ENCODE measurements at regions not wholly inside any gene's neighbourhood (a gene's known extent, or its start where the extent isn't known, plus 50 kb on each side); places are given as distances from the start of the nearest gene placed in this dataset.

DNA sequence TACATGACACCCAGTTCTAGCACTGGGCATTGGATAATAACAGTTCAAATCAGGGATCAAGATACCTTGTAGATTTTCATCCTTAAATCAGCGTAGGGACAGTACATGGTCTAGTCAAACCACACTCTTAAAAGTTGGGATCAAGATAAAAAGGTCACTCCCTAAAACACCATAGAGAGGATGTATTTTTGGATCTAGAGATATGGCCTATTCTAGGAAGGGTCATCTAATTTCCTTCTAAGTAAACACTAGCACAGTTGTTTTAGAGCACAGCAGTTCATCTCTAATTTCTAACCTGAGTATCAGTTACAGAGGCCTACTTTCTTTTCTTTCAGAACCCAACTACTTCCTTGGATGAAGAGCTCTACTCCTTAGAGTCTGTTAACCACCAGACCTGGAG, 166.4 kb upstream of the GRIN3A start:
- TF ChIP-seq TAF1 (IDR thresholded peaks at IDR 0.05; ENCODE audit: low read depth, low read length): no peak
- TF ChIP-seq SPI1 (IDR thresholded peaks at IDR 0.05; ENCODE audit: low read depth, low read length): no peak
- TF ChIP-seq POU2F2 (IDR thresholded peaks at IDR 0.05; ENCODE audit: low read depth, low read length): no peak
- no peak for TF ChIP-seq POLR2AphosphoS5 (IDR thresholded peaks at IDR 0.05; ENCODE audit: low read depth, low read length)
- TF ChIP-seq POLR2A (IDR thresholded peaks at IDR 0.05; ENCODE audit: low read depth, low read length): no peak
- TF ChIP-seq PAX5 (IDR thresholded peaks at IDR 0.05; ENCODE audit: insufficient read depth, low read length, severe bottlenecking): no peak
- DNase-seq (ENCODE audit: insufficient read length, low spot score) (no peak), FAIRE-seq (no peak)

GRCh38 chr9:101902051-101902450, 163.6 kb upstream of the GRIN3A start:
- DNase-seq (ENCODE audit: insufficient read length, low spot score): no peak

DNA sequence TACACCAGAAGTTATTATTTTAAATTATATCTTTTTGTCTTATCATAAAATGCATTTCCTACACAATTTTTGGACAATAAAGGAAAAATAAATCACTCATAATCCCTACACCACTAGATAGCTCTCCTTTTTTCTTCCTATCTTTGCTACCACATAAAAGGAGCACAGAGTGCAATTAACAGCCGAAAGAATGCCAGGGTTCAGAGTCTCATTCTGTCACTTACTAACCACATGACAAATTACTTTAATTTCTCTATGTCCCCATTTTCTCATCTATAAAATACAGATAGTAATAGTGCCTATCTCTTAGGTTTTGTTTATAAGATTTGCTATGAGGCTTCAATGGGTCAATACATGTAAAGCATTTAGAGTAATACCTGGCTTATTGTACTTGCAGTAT, 158.7 kb upstream of the GRIN3A start:
- TF ChIP-seq TAF1 (IDR thresholded peaks at IDR 0.05; ENCODE audit: low read depth, low read length) (no peak), PAX5 (IDR thresholded peaks at IDR 0.05; ENCODE audit: insufficient read depth, low read length, severe bottlenecking) (no peak), POLR2A (IDR thresholded peaks at IDR 0.05; ENCODE audit: low read depth, low read length) (no peak), POLR2AphosphoS5 (IDR thresholded peaks at IDR 0.05; ENCODE audit: low read depth, low read length) (no peak), SPI1 (IDR thresholded peaks at IDR 0.05; ENCODE audit: low read depth, low read length) (no peak), POU2F2 (IDR thresholded peaks at IDR 0.05; ENCODE audit: low read depth, low read length) (no peak)
- no peak for FAIRE-seq

More at GRCh38 chr9:101902051-101902450, 163.6 kb upstream of the GRIN3A start:
- TF ChIP-seq SPI1 (IDR thresholded peaks at IDR 0.05; ENCODE audit: low read depth, low read length): no peak
- no peak for TF ChIP-seq TAF1 (IDR thresholded peaks at IDR 0.05; ENCODE audit: low read depth, low read length)
- TF ChIP-seq POU2F2 (IDR thresholded peaks at IDR 0.05; ENCODE audit: low read depth, low read length): no peak
- no peak for TF ChIP-seq POLR2AphosphoS5 (IDR thresholded peaks at IDR 0.05; ENCODE audit: low read depth, low read length)
- TF ChIP-seq POLR2A (IDR thresholded peaks at IDR 0.05; ENCODE audit: low read depth, low read length): no peak
- no peak for FAIRE-seq

GRCh38 chr9:101893661-101894646, 155.5 kb upstream of the GRIN3A start:
- FAIRE-seq (no peak), DNase-seq (ENCODE audit: insufficient read length, low spot score) (no peak)
- TF ChIP-seq POLR2A (IDR thresholded peaks at IDR 0.05; ENCODE audit: low read depth, low read length): no peak
- no peak for TF ChIP-seq POLR2AphosphoS5 (IDR thresholded peaks at IDR 0.05; ENCODE audit: low read depth, low read length)
- no peak for TF ChIP-seq TAF1 (IDR thresholded peaks at IDR 0.05; ENCODE audit: low read depth, low read length)
- no peak for TF ChIP-seq PAX5 (IDR thresholded peaks at IDR 0.05; ENCODE audit: insufficient read depth, low read length, severe bottlenecking)
- TF ChIP-seq SPI1 (IDR thresholded peaks at IDR 0.05; ENCODE audit: low read depth, low read length): no peak
- TF ChIP-seq POU2F2 (IDR thresholded peaks at IDR 0.05; ENCODE audit: low read depth, low read length): no peak

More for the DNA sequence above, 158.7 kb upstream of the GRIN3A start:
- DNase-seq (ENCODE audit: insufficient read length, low spot score): no peak

GRCh38 chr9:101881508-101881907, 143.1 kb upstream of the GRIN3A start:
- FAIRE-seq: no peak
- DNase-seq (ENCODE audit: insufficient read length, low spot score): no peak

DNA sequence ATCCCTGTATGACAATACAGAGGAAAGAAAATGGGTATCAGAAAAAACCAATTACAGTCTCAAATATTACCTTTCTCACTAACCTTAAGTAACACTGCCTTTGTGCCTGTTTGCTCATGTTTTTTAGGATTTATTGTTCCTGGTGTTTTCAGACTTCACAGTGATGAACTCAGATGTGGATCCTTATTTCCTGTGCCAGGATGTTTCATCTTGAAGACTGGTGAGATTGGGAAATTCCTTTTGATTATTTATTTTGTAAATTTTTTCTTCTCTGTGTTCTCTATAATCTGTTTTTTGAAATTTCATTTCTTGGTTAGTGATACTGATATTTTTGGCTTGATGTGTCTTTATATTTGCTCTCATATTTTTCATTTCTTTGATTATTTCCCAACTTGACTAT, 142.4 kb upstream of the GRIN3A start:
- FAIRE-seq (no peak), DNase-seq (ENCODE audit: insufficient read length, low spot score) (no peak)
- no peak for TF ChIP-seq SPI1 (IDR thresholded peaks at IDR 0.05; ENCODE audit: low read depth, low read length)
- no peak for TF ChIP-seq POLR2A (IDR thresholded peaks at IDR 0.05; ENCODE audit: low read depth, low read length)
- no peak for TF ChIP-seq TAF1 (IDR thresholded peaks at IDR 0.05; ENCODE audit: low read depth, low read length)
- TF ChIP-seq POU2F2 (IDR thresholded peaks at IDR 0.05; ENCODE audit: low read depth, low read length): no peak
- TF ChIP-seq PAX5 (IDR thresholded peaks at IDR 0.05; ENCODE audit: insufficient read depth, low read length, severe bottlenecking): no peak
- no peak for TF ChIP-seq POLR2AphosphoS5 (IDR thresholded peaks at IDR 0.05; ENCODE audit: low read depth, low read length)

More at GRCh38 chr9:101881508-101881907, 143.1 kb upstream of the GRIN3A start:
- TF ChIP-seq POLR2AphosphoS5 (IDR thresholded peaks at IDR 0.05; ENCODE audit: low read depth, low read length): no peak
- no peak for TF ChIP-seq TAF1 (IDR thresholded peaks at IDR 0.05; ENCODE audit: low read depth, low read length)
- no peak for TF ChIP-seq POLR2A (IDR thresholded peaks at IDR 0.05; ENCODE audit: low read depth, low read length)
- TF ChIP-seq SPI1 (IDR thresholded peaks at IDR 0.05; ENCODE audit: low read depth, low read length): no peak
- no peak for TF ChIP-seq PAX5 (IDR thresholded peaks at IDR 0.05; ENCODE audit: insufficient read depth, low read length, severe bottlenecking)
- no peak for TF ChIP-seq POU2F2 (IDR thresholded peaks at IDR 0.05; ENCODE audit: low read depth, low read length)

- DNase-seq (ENCODE audit: insufficient read length, low spot score): no peak
- FAIRE-seq: no peak
- TF ChIP-seq SPI1 (IDR thresholded peaks at IDR 0.05; ENCODE audit: low read depth, low read length): no peak
- no peak for TF ChIP-seq TAF1 (IDR thresholded peaks at IDR 0.05; ENCODE audit: low read depth, low read length)
- no peak for TF ChIP-seq POU2F2 (IDR thresholded peaks at IDR 0.05; ENCODE audit: low read depth, low read length)
- TF ChIP-seq POLR2AphosphoS5 (IDR thresholded peaks at IDR 0.05; ENCODE audit: low read depth, low read length): no peak
- TF ChIP-seq POLR2A (IDR thresholded peaks at IDR 0.05; ENCODE audit: low read depth, low read length): no peak
- no peak for TF ChIP-seq PAX5 (IDR thresholded peaks at IDR 0.05; ENCODE audit: insufficient read depth, low read length, severe bottlenecking)
These were observed 140.3 kb upstream of the GRIN3A start for GRCh38 chr9:101878734-101879133.

GRCh38 chr9:101877439-101877838, 139.0 kb upstream of the GRIN3A start:
- TF ChIP-seq POU2F2 (IDR thresholded peaks at IDR 0.05; ENCODE audit: low read depth, low read length) (no peak), POLR2A (IDR thresholded peaks at IDR 0.05; ENCODE audit: low read depth, low read length) (no peak), TAF1 (IDR thresholded peaks at IDR 0.05; ENCODE audit: low read depth, low read length) (no peak), POLR2AphosphoS5 (IDR thresholded peaks at IDR 0.05; ENCODE audit: low read depth, low read length) (no peak)
- DNase-seq (ENCODE audit: insufficient read length, low spot score) (no peak), FAIRE-seq (no peak)

DNA sequence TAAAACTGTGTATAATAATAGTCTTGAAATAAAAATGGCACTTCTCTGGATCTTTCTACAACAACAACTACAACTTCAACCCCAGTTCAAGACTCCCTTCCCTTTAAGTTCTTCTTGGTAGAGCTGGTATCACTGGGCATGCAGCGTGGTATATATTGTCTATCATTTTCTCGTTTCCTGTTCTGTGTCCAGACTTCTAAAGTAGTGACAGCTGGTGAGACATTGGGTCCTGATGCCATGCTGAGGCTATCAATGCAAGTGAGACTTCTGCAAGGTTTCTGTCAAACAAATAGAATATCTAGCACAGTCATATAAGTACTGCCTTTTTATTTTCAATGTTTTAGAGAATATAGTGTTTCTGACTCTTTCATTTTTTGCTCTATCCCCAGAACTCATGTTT, 123.0 kb upstream of the GRIN3A start:
- FAIRE-seq: no peak
- TF ChIP-seq POLR2AphosphoS5 (IDR thresholded peaks at IDR 0.05; ENCODE audit: low read depth, low read length): no peak
- no peak for TF ChIP-seq SPI1 (IDR thresholded peaks at IDR 0.05; ENCODE audit: low read depth, low read length)
- no peak for TF ChIP-seq POLR2A (IDR thresholded peaks at IDR 0.05; ENCODE audit: low read depth, low read length)
- no peak for TF ChIP-seq TAF1 (IDR thresholded peaks at IDR 0.05; ENCODE audit: low read depth, low read length)
- no peak for TF ChIP-seq PAX5 (IDR thresholded peaks at IDR 0.05; ENCODE audit: insufficient read depth, low read length, severe bottlenecking)
- no peak for TF ChIP-seq POU2F2 (IDR thresholded peaks at IDR 0.05; ENCODE audit: low read depth, low read length)

More for the DNA sequence above, 123.0 kb upstream of the GRIN3A start:
- no peak for DNase-seq (ENCODE audit: insufficient read length, low spot score)

Measured in GM12891 (cell line).